VCaP (cell line): ENCODE measurements at regions not wholly inside any gene's neighbourhood (a gene's known extent, or its start where the extent isn't known, plus 50 kb on each side); places are given as distances from the start of the nearest gene placed in this dataset.
"Not testable (repeated sequence)": the region's sequence is repeated elsewhere in the genome, so short reads cannot be mapped to it uniquely, and the experiment has no call there.

Experiments used
- H3K27ac ChIP-seq: fragments of 450-650 bp; 2 replicates; pipeline ENCODE4 v1.5.1; 2017
- CTCF ChIP-seq: fragments of 450-650 bp; conservative IDR thresholded peaks from 2 replicates; pipeline ENCODE4 v1.5.1; 2017; ENCODE audit warnings: mild to moderate bottlenecking, moderate library complexity

DNA sequence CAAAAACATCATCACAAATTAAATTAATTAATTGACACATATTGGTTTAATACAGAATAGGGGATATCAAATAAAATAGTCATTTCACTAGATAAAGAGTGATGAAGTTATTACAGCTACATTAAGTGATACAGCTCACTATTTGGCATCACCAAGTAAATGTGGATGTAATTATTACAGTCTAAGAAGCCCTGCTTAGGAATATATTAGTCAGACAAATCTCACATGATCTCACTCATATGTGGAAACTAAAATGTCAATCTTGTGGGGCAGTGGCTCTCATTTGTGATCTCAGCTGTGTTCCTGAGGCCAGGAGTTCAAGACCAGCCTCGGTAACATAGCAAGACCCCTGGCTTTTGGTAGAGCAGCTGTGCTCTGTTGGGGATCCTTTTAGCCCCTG is 233.4 kb upstream of the RGMB start:
- no peak overlapping the region for H3K27ac ChIP-seq
- TF ChIP-seq CTCF, result no peak

DNA sequence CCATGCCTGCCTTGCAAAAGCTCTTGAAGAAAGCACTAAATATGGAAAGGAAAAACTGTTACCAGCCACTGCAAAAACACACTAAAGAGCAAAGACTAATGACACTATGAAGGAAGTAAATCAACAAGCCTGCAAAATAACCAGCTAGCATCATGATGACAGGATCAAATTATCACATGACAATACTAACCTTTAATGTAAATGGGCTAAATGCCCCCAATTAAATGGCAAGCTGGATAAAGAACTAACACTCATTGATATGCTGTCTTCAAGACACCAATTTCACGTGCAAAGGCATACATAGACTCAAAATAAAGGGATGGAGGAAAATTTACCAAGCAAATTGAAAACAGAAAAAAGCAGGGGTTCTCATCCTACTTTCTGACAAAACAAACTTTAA is 231.8 kb upstream of the RGMB start:
- no peak for TF ChIP-seq CTCF

GRCh38 chr5:98543490-98543889 is 230.0 kb upstream of the RGMB start:
- H3K27ac ChIP-seq, result no peak overlapping the region
- no peak for TF ChIP-seq CTCF

More for the DNA sequence above, 231.8 kb upstream of the RGMB start:
- H3K27ac ChIP-seq, result no peak overlapping the region

DNA sequence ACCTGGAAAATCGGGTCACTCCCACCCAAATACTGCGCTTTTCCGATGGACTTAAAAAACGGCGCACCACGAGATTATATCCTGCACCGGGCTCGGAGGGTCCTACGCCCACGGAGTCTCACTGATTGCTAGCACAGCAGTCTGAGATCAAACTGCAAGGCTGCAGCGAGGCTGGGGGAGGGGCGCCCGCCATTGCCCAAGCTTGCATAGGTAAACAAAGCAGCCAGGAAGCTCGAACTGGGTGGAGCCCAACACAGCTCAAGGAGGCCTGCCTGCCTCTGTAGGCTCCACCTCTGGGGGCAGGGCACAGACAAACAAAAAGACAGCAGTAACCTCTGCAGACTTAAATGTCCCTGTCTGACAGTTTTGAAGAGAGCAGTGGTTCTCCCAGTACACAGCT is 226.5 kb upstream of the RGMB start:
- not testable (repeated sequence) for H3K27ac ChIP-seq

GRCh38 chr5:98556712-98557111 is 216.8 kb upstream of the RGMB start:
- TF ChIP-seq CTCF, result no peak
- no peak overlapping the region for H3K27ac ChIP-seq

- no peak for TF ChIP-seq CTCF
These were observed 215.5 kb upstream of the RGMB start for GRCh38 chr5:98557916-98558315.

DNA sequence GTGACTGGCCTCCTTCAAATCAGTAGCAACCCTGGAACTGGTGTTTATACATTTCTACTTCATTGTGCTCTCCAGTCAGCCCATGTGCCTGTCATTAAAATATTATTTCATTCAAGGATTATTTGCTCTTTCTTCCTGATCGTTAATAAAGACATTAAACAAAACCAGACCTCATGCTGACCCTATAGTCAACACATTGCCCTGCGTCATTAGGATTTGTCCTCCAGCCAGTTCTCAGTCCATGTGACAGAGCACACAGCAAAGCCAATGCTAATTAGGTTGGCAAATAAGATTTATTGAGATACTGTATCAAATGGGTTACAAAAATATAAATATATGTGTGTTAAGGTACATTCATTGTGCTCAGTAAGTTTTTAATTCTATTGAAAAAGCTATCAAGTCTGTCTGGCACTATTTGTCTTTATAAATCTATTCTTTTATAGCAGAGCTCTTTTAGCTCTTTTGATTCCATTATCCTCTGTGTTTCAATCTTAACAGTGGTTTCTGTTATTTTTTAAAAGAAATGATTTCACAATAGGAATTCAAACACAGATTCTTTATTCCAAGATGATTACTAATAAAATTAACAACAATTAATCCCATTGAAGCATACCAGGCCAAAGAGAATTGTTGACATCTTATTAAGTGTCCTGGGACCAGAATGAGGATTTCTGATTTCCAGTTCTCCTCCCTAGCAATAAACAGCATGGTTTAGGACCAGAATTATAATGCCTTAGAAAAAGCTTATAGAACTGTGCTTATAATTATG is 209.4 kb upstream of the RGMB start:
- TF ChIP-seq CTCF, result no peak
- no peak overlapping the region for H3K27ac ChIP-seq

More at GRCh38 chr5:98557916-98558315, 215.5 kb upstream of the RGMB start:
- H3K27ac ChIP-seq, result no peak overlapping the region

GRCh38 chr5:98564836-98565235 is 208.6 kb upstream of the RGMB start:
- no peak for TF ChIP-seq CTCF

More at GRCh38 chr5:98564836-98565235, 208.6 kb upstream of the RGMB start:
- H3K27ac ChIP-seq, result no peak overlapping the region
